ENCODE measurements at regions not wholly inside any gene's neighbourhood (a gene's known extent, or its start where the extent isn't known, plus 50 kb on each side); places are given as distances from the start of the nearest gene placed in this dataset.

DNA sequence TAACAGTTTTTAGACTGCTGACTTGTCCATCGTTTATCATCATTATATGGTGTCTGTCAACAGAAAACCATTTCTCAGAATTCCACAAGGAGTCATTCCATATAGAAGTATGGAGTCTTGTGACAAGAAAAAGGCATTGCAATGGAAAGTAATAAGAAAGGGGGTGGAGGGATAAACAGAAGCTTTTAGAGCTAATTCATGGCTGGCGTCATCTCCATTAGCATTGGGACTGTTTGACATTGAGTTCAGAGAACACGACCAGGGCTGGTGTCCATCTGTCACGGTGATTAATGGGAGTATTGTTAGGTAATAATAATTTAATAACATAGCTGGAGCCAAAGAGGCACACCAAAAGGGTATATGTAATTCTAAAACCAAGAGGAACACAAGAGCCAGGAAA, 101.9 kb upstream of the SFRP2 start:
- no peaks in the 10 kb centered on the region for H3K79me2 ChIP-seq (replicated peaks; ENCODE audit: insufficient read depth)
- no peak for DNase-seq (ENCODE audit: low spot score)
- no peaks in the 10 kb centered on the region for H3K9me2 ChIP-seq (ENCODE audit: insufficient read depth)
- no peak for ATAC-seq
- no peaks in the 10 kb centered on the region for H3K27me3 ChIP-seq (ENCODE audit: insufficient read depth)
- TF ChIP-seq EZH2phosphoT487 (IDR thresholded peaks at IDR 0.05; ENCODE audit: unreplicated experiment) (no peak), EZH2 (IDR thresholded peaks at IDR 0.05; ENCODE audit: low read depth, unreplicated experiment) (no peak), POLR2AphosphoS5 (IDR thresholded peaks at IDR 0.05; ENCODE audit: low read depth) (no peak), REST (IDR thresholded peaks at IDR 0.05; ENCODE audit: unreplicated experiment) (no peak), ZNF114 (CRISPR knock-in tag; IDR thresholded peaks at IDR 0.05) (no peak), NANOG (IDR thresholded peaks at IDR 0.05; ENCODE audit: borderline replicate concordance) (no peak), STAT1 (IDR thresholded peaks at IDR 0.05; ENCODE audit: unreplicated experiment) (no peak), JUNB (IDR thresholded peaks at IDR 0.05; ENCODE audit: unreplicated experiment) (no peak)
- TF ChIP-seq, protein P1, sequence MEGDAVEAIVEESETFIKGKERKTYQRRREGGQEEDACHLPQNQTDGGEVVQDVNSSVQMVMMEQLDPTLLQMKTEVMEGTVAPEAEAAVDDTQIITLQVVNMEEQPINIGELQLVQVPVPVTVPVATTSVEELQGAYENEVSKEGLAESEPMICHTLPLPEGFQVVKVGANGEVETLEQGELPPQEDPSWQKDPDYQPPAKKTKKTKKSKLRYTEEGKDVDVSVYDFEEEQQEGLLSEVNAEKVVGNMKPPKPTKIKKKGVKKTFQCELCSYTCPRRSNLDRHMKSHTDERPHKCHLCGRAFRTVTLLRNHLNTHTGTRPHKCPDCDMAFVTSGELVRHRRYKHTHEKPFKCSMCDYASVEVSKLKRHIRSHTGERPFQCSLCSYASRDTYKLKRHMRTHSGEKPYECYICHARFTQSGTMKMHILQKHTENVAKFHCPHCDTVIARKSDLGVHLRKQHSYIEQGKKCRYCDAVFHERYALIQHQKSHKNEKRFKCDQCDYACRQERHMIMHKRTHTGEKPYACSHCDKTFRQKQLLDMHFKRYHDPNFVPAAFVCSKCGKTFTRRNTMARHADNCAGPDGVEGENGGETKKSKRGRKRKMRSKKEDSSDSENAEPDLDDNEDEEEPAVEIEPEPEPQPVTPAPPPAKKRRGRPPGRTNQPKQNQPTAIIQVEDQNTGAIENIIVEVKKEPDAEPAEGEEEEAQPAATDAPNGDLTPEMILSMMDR (conservative IDR thresholded peaks at IDR 0.05; ENCODE audit: low read depth in 2 of 2) = no peak
- TF ChIP-seq, protein P2, sequence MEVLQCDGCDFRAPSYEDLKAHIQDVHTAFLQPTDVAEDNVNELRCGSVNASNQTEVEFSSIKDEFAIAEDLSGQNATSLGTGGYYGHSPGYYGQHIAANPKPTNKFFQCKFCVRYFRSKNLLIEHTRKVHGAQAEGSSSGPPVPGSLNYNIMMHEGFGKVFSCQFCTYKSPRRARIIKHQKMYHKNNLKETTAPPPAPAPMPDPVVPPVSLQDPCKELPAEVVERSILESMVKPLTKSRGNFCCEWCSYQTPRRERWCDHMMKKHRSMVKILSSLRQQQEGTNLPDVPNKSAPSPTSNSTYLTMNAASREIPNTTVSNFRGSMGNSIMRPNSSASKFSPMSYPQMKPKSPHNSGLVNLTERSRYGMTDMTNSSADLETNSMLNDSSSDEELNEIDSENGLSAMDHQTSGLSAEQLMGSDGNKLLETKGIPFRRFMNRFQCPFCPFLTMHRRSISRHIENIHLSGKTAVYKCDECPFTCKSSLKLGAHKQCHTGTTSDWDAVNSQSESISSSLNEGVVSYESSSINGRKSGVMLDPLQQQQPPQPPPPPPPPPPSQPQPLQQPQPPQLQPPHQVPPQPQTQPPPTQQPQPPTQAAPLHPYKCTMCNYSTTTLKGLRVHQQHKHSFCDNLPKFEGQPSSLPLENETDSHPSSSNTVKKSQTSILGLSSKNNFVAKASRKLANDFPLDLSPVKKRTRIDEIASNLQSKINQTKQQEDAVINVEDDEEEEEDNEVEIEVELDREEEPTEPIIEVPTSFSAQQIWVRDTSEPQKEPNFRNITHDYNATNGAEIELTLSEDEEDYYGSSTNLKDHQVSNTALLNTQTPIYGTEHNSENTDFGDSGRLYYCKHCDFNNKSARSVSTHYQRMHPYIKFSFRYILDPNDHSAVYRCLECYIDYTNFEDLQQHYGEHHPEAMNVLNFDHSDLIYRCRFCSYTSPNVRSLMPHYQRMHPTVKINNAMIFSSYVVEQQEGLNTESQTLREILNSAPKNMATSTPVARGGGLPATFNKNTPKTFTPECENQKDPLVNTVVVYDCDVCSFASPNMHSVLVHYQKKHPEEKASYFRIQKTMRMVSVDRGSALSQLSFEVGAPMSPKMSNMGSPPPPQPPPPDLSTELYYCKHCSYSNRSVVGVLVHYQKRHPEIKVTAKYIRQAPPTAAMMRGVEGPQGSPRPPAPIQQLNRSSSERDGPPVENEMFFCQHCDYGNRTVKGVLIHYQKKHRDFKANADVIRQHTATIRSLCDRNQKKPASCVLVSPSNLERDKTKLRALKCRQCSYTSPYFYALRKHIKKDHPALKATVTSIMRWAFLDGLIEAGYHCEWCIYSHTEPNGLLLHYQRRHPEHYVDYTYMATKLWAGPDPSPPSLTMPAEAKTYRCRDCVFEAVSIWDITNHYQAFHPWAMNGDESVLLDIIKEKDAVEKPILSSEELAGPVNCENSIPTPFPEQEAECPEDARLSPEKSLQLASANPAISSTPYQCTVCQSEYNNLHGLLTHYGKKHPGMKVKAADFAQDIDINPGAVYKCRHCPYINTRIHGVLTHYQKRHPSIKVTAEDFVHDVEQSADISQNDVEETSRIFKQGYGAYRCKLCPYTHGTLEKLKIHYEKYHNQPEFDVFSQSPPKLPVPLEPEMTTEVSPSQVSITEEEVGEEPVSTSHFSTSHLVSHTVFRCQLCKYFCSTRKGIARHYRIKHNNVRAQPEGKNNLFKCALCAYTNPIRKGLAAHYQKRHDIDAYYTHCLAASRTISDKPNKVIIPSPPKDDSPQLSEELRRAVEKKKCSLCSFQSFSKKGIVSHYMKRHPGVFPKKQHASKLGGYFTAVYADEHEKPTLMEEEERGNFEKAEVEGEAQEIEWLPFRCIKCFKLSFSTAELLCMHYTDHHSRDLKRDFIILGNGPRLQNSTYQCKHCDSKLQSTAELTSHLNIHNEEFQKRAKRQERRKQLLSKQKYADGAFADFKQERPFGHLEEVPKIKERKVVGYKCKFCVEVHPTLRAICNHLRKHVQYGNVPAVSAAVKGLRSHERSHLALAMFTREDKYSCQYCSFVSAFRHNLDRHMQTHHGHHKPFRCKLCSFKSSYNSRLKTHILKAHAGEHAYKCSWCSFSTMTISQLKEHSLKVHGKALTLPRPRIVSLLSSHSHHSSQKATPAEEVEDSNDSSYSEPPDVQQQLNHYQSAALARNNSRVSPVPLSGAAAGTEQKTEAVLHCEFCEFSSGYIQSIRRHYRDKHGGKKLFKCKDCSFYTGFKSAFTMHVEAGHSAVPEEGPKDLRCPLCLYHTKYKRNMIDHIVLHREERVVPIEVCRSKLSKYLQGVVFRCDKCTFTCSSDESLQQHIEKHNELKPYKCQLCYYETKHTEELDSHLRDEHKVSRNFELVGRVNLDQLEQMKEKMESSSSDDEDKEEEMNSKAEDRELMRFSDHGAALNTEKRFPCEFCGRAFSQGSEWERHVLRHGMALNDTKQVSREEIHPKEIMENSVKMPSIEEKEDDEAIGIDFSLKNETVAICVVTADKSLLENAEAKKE (CRISPR knock-in tag; IDR thresholded peaks at IDR 0.05) = no peak
- TF ChIP-seq, protein P3, sequence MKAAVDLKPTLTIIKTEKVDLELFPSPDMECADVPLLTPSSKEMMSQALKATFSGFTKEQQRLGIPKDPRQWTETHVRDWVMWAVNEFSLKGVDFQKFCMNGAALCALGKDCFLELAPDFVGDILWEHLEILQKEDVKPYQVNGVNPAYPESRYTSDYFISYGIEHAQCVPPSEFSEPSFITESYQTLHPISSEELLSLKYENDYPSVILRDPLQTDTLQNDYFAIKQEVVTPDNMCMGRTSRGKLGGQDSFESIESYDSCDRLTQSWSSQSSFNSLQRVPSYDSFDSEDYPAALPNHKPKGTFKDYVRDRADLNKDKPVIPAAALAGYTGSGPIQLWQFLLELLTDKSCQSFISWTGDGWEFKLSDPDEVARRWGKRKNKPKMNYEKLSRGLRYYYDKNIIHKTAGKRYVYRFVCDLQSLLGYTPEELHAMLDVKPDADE (IDR thresholded peaks at IDR 0.05) = no peak
- no peak overlapping the region for H3K4me2 ChIP-seq
- H3K4me3 Mint-ChIP-seq = no peak overlapping the region
- H3K4me1 Mint-ChIP-seq = peaks cover 3% of the 10 kb centered on the region; the same call in 2 of the 3 replicates
- no peak overlapping the region for H2AFZ ChIP-seq
- no peak overlapping the region for H3K4me3 ChIP-seq
- H3K27ac Mint-ChIP-seq = no peak overlapping the region
- H3K27me3 Mint-ChIP-seq (ENCODE audit: insufficient read depth, low read depth, poor library complexity) = peaks cover 2% of the 10 kb centered on the region
- H3K27ac ChIP-seq (ENCODE audit: low read depth) = no peak overlapping the region
- H3F3A ChIP-seq (replicated peaks; ENCODE audit: low read depth) = no peaks in the 10 kb centered on the region
- no peaks in the 10 kb centered on the region for H3K4me1 ChIP-seq (ENCODE audit: insufficient read depth)
- H3K36me3 Mint-ChIP-seq (ENCODE audit: low read depth) = no peaks in the 10 kb centered on the region
- H3K9me3 Mint-ChIP-seq = no peaks in the 10 kb centered on the region
- no peaks in the 10 kb centered on the region for H4K20me1 ChIP-seq (replicated peaks; ENCODE audit: insufficient read depth)
- H3K36me3 ChIP-seq (ENCODE audit: insufficient read depth) = no peaks in the 10 kb centered on the region
